GM23338 (cell line): ENCODE measurements at regions not wholly inside any gene's neighbourhood (a gene's known extent, or its start where the extent isn't known, plus 50 kb on each side); places are given as distances from the start of the nearest gene placed in this dataset.

Experiments used
- CREB1 ChIP-seq: fragments of 250-450 bp; sonication (Bioruptor Pico); IDR thresholded peaks from 2 replicates; pipeline ENCODE4 v1.5.0; 2020; ENCODE audit warnings: low read depth, mild to moderate bottlenecking, moderate library complexity
- EZH2 ChIP-seq: fragments of 200-600 bp; sonication (generic); IDR thresholded peaks from one replicate; pipeline ENCODE4 v1.8.0; 2017; ENCODE audit warnings: antibody characterized with exemption, mild to moderate bottlenecking, low read depth; ENCODE audit not compliant: unreplicated experiment
- EZH2phosphoT487 ChIP-seq: fragments of 200-600 bp; sonication (generic); IDR thresholded peaks from one replicate; pipeline ENCODE4 v1.8.1; 2018; ENCODE audit warnings: antibody characterized with exemption; ENCODE audit not compliant: unreplicated experiment
- JUNB ChIP-seq: IDR thresholded peaks from one replicate; pipeline ENCODE4 v1.6.1; 2016; ENCODE audit warnings: antibody characterized with exemption; ENCODE audit not compliant: unreplicated experiment
- POLR2AphosphoS5 ChIP-seq: IDR thresholded peaks from 2 replicates; pipeline ENCODE4 v1.6.1; 2016; ENCODE audit warnings: antibody characterized with exemption, low read depth
- REST ChIP-seq: IDR thresholded peaks from one replicate; pipeline ENCODE4 v1.6.1; 2018; ENCODE audit warnings: antibody characterized with exemption; ENCODE audit not compliant: unreplicated experiment
- TF ChIP-seq, protein P1 (sequence below), 2 experiments: fragments of 200-600 bp in 1 of 2; sonication (generic) in 1 of 2; conservative IDR thresholded peaks; 2 replicates each; pipeline versions ENCODE4 v1.5.1 to v1.6.1; 2016 to 2017; ENCODE audit warnings: antibody characterized with exemption in 2 of 2, low read depth in 2 of 2, mild to moderate bottlenecking in 2 of 2, moderate library complexity in 1 of 2

- TF ChIP-seq, protein P1, sequence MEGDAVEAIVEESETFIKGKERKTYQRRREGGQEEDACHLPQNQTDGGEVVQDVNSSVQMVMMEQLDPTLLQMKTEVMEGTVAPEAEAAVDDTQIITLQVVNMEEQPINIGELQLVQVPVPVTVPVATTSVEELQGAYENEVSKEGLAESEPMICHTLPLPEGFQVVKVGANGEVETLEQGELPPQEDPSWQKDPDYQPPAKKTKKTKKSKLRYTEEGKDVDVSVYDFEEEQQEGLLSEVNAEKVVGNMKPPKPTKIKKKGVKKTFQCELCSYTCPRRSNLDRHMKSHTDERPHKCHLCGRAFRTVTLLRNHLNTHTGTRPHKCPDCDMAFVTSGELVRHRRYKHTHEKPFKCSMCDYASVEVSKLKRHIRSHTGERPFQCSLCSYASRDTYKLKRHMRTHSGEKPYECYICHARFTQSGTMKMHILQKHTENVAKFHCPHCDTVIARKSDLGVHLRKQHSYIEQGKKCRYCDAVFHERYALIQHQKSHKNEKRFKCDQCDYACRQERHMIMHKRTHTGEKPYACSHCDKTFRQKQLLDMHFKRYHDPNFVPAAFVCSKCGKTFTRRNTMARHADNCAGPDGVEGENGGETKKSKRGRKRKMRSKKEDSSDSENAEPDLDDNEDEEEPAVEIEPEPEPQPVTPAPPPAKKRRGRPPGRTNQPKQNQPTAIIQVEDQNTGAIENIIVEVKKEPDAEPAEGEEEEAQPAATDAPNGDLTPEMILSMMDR (conservative IDR thresholded peaks at IDR 0.05; ENCODE audit: low read depth in 2 of 2), result no peak
- no peak for TF ChIP-seq EZH2
- TF ChIP-seq EZH2phosphoT487, result no peak
- TF ChIP-seq POLR2AphosphoS5, result no peak
- TF ChIP-seq REST, result no peak
- no peak for TF ChIP-seq CREB1
- TF ChIP-seq JUNB, result no peak
These were observed 122.4 kb downstream of the DACT1 start for GRCh38 chr14:58760121-58760520.
